GM12878 (cell line): ENCODE measurements at regions not wholly inside any gene's neighbourhood (a gene's known extent, or its start where the extent isn't known, plus 50 kb on each side); places are given as distances from the start of the nearest gene placed in this dataset.

Experiments
- BCL3 ChIP-seq: IDR thresholded peaks from 2 replicates; pipeline ENCODE4 v1.6.1; 2011; ENCODE audit warnings: borderline replicate concordance, low read depth, mild to moderate bottlenecking, moderate library complexity, low read length; ENCODE audit not compliant: insufficient read depth, poor library complexity, severe bottlenecking
- CBFB ChIP-seq: IDR thresholded peaks from 2 replicates; pipeline ENCODE4 v1.6.1; 2016; ENCODE audit warnings: antibody characterized with exemption, low read depth
- CTCF ChIP-seq, 3 experiments: IDR thresholded peaks in 2 of 3; conservative IDR thresholded peaks in 1 of 3; 2 replicates each; pipeline ENCODE4 v1.5.1; 2011; ENCODE audit warnings: low read depth in 3 of 3, low read length in 3 of 3, mild to moderate bottlenecking in 3 of 3, control low read depth in 2 of 3, moderate library complexity in 2 of 3, inconsistent platforms in 1 of 3, mixed read lengths in 1 of 3; ENCODE audit not compliant: control insufficient read depth in 2 of 3, insufficient read depth in 1 of 3; ENCODE audit errors: extremely low read depth in 1 of 3
- JUNB ChIP-seq: IDR thresholded peaks from 2 replicates; pipeline ENCODE4 v1.6.1; 2016; ENCODE audit warnings: antibody characterized with exemption, mild to moderate bottlenecking
- SREBF2 ChIP-seq: IDR thresholded peaks from 2 replicates; pipeline ENCODE4 v1.6.1; 2012; ENCODE audit warnings: mild to moderate bottlenecking, low read length

- no peak for TF ChIP-seq CTCF (IDR thresholded peaks at IDR 0.05 in 2 of 3, conservative IDR thresholded peaks at IDR 0.05 in 1 of 3; ENCODE audit: control insufficient read depth in 2 of 3, extremely low read depth in 1 of 3, insufficient read depth in 1 of 3, low read depth in 3 of 3, low read length in 3 of 3)
- no peak for TF ChIP-seq BCL3
- no peak for TF ChIP-seq SREBF2
- no peak for TF ChIP-seq JUNB
- TF ChIP-seq CBFB, result no peak
Measured at GRCh38 chr12:67732857-67733256, 84.3 kb downstream of the DYRK2 start.
